Small intestine (tissue), 7 donors: ENCODE measurements at regions not wholly inside any gene's neighbourhood (a gene's known extent, or its start where the extent isn't known, plus 50 kb on each side); places are given as distances from the start of the nearest gene placed in this dataset.
"Not testable (repeated sequence)": the region's sequence is repeated elsewhere in the genome, so short reads cannot be mapped to it uniquely, and the experiment has no call there.

Experiments
- DNase-seq, 2 donors: peaks; one replicate each; pipeline versions ENCODE4 v3.0.0 to v3.0.0-alpha.2; 2013
- FAIRE-seq: peaks from 2 replicates; lab custom pipeline; 2012; peaks lifted over from hg19 to GRCh38; lab: Jason Lieb, UNC
- H3K27ac ChIP-seq, 3 donors: one replicate each; pipeline ENCODE4 v1.5.1; 2013; ENCODE audit warnings: low read length in 2 of 3, mild to moderate bottlenecking in 2 of 3, control low read depth in 1 of 3, inconsistent platforms in 1 of 3, low read depth in 1 of 3, moderate library complexity in 1 of 3
- H3K27me3 ChIP-seq, 3 donors: one replicate each; pipeline ENCODE4 v1.6.1; 2013; ENCODE audit warnings: low read length in 3 of 3, inconsistent platforms in 1 of 3; ENCODE audit not compliant: control insufficient read depth in 3 of 3, insufficient read depth in 3 of 3
- H3K36me3 ChIP-seq, 3 donors: one replicate each; pipeline ENCODE4 v1.6.1; 2013; ENCODE audit warnings: low read length in 3 of 3, inconsistent platforms in 1 of 3, low read depth in 1 of 3, mild to moderate bottlenecking in 1 of 3, moderate library complexity in 1 of 3; ENCODE audit not compliant: control insufficient read depth in 3 of 3, insufficient read depth in 2 of 3
- H3K4me1 ChIP-seq, 3 donors: one replicate each; pipeline ENCODE4 v1.6.1; 2013; ENCODE audit warnings: low read length in 2 of 3, inconsistent platforms in 1 of 3, low read depth in 1 of 3, mild to moderate bottlenecking in 1 of 3, moderate library complexity in 1 of 3; ENCODE audit not compliant: control insufficient read depth in 3 of 3, insufficient read depth in 2 of 3
- H3K4me3 ChIP-seq, 3 donors: one replicate each; pipeline ENCODE4 v1.5.1; 2013; ENCODE audit warnings: low read length in 3 of 3, control low read depth in 1 of 3, inconsistent platforms in 1 of 3, low read depth in 1 of 3, mild to moderate bottlenecking in 1 of 3, moderate library complexity in 1 of 3
- H3K9me3 ChIP-seq, 2 donors: one replicate each; pipeline ENCODE4 v1.6.1; 2013; ENCODE audit warnings: low read depth in 1 of 2, low read length in 1 of 2; ENCODE audit not compliant: control insufficient read depth in 2 of 2, insufficient read depth in 1 of 2
- WGBS, 3 donors: extraction: QIAGEN DNeasy Blood & Tissue Kit; methylation state at CpG; one replicate each; pipeline ENCODE4 v1.1.7; 2013; 5-methylcytosine and 5-hydroxymethylcytosine counted together
- donor health status: healthy with polysubstance abuse.
- donor health status: control.
- donor health status: control.
- donor health status: Bipolar disorder and iron deficiency.
- donor health status: healthy.

- 28 to 33% (median 32%) methylated on average over 2 of the region's 2 CpGs for WGBS, 3 donors
- H3K27ac ChIP-seq, H3K9me3 ChIP-seq, H3K4me1 ChIP-seq, FAIRE-seq, H3K36me3 ChIP-seq, H3K27me3 ChIP-seq, DNase-seq, H3K4me3 ChIP-seq: not testable (repeated sequence)
Measured at GRCh38 chr21:9026729-9027416, 1494.5 kb upstream of the TPTE start.

- H3K9me3 ChIP-seq, H3K4me3 ChIP-seq, FAIRE-seq, H3K36me3 ChIP-seq, H3K27ac ChIP-seq, H3K27me3 ChIP-seq, H3K4me1 ChIP-seq, DNase-seq: not testable (repeated sequence)
- 71 to 86% (median 83%) methylated on average over 2 of the region's 2 CpGs for WGBS, 3 donors
Measured at GRCh38 chr21:9027417-9027800, 1494.0 kb upstream of the TPTE start.

GRCh38 chr21:9028624-9029431, 1492.6 kb upstream of the TPTE start:
- H3K27me3 ChIP-seq, H3K4me3 ChIP-seq, H3K36me3 ChIP-seq, H3K9me3 ChIP-seq, FAIRE-seq, H3K27ac ChIP-seq, DNase-seq, H3K4me1 ChIP-seq: not testable (repeated sequence)
- WGBS, 3 donors, result 77 to 82% (median 80%) methylated on average over 8 of the region's 8 CpGs

GRCh38 chr21:9030141-9030665, 1491.2 kb upstream of the TPTE start:
- H3K4me3 ChIP-seq, H3K4me1 ChIP-seq, H3K36me3 ChIP-seq, H3K27ac ChIP-seq, DNase-seq, H3K9me3 ChIP-seq, H3K27me3 ChIP-seq, FAIRE-seq: not testable (repeated sequence)
- WGBS, 3 donors, result 58 to 69% (median 58%) methylated on average over 2 of the region's 2 CpGs

GRCh38 chr21:9031482-9032374, 1489.7 kb upstream of the TPTE start:
- H3K9me3 ChIP-seq, H3K27ac ChIP-seq, H3K36me3 ChIP-seq, H3K4me1 ChIP-seq, H3K27me3 ChIP-seq, DNase-seq, FAIRE-seq, H3K4me3 ChIP-seq: not testable (repeated sequence)
- 65 to 72% (median 65%) methylated on average over 4 of the region's 5 CpGs for WGBS, 3 donors

GRCh38 chr21:9032547-9032946, 1488.8 kb upstream of the TPTE start:
- H3K36me3 ChIP-seq, DNase-seq, H3K9me3 ChIP-seq, FAIRE-seq, H3K4me3 ChIP-seq, H3K4me1 ChIP-seq, H3K27ac ChIP-seq, H3K27me3 ChIP-seq: not testable (repeated sequence)
- no CpG with 5 or more reads among the region's 2 CpGs for WGBS, 3 donors

- not testable (repeated sequence) for H3K9me3 ChIP-seq, DNase-seq, H3K27ac ChIP-seq, H3K4me3 ChIP-seq, H3K36me3 ChIP-seq, FAIRE-seq, H3K27me3 ChIP-seq, H3K4me1 ChIP-seq
- WGBS, 3 donors, result 55 to 67% (median 64%) methylated on average over 5 to 7 of the region's 8 CpGs
Measured at GRCh38 chr21:9033295-9033694, 1488.1 kb upstream of the TPTE start.
